Nephron progenitor cell (in vitro differentiated cells): ENCODE measurements at regions not wholly inside any gene's neighbourhood (a gene's known extent, or its start where the extent isn't known, plus 50 kb on each side); places are given as distances from the start of the nearest gene placed in this dataset.

Experiments
- DNase-seq: peaks from one replicate; pipeline ENCODE4 v3.0.0; 2021
- H3K27ac Mint-ChIP-seq: 2 replicates; pipeline ENCODE4 v1.8.0; 2021; ENCODE audit warnings: mild to moderate bottlenecking, moderate library complexity, mixed read lengths
- H3K27me3 Mint-ChIP-seq: 2 replicates; pipeline ENCODE4 v1.8.0; 2021; ENCODE audit warnings: mild to moderate bottlenecking, low read depth, mixed read lengths; ENCODE audit not compliant: poor library complexity
- H3K36me3 Mint-ChIP-seq: 2 replicates; pipeline ENCODE4 v1.8.0; 2021; ENCODE audit warnings: low read depth, mixed read lengths
- H3K4me1 Mint-ChIP-seq: 2 replicates; pipeline ENCODE4 v1.8.0; 2021; ENCODE audit warnings: mixed read lengths
- H3K4me3 Mint-ChIP-seq: 2 replicates; pipeline ENCODE4 v1.8.0; 2021; ENCODE audit warnings: mild to moderate bottlenecking, moderate library complexity, mixed read lengths
- H3K9me3 Mint-ChIP-seq: 2 replicates; pipeline ENCODE4 v1.8.0; 2021; ENCODE audit warnings: mild to moderate bottlenecking, moderate library complexity, mixed read lengths
- CTCF ChIP-seq: fragments of 200-600 bp; sonication (generic); IDR thresholded peaks from 2 replicates; pipeline ENCODE4 v1.5.0; 2021; ENCODE audit warnings: antibody characterized with exemption

GRCh38 chr18:40855661-40856060 lies 1099.4 kb upstream of the PIK3C3 start:
- DNase-seq, result no peak
- Mint-ChIP-seq H3K9me3 (no peaks in the 10 kb centered on the region), H3K27me3 (no peaks in the 10 kb centered on the region), H3K4me3 (no peak overlapping the region), H3K36me3 (no peaks in the 10 kb centered on the region), H3K27ac (peak overlapping the region; percentile 64), H3K4me1 (peaks cover 20% of the 10 kb centered on the region)
- no peak for TF ChIP-seq CTCF

GRCh38 chr18:40852406-40852805 lies 1102.6 kb upstream of the PIK3C3 start:
- no peaks in the 10 kb centered on the region for H3K9me3 Mint-ChIP-seq
- H3K36me3 Mint-ChIP-seq, result no peaks in the 10 kb centered on the region
- H3K27me3 Mint-ChIP-seq, result no peaks in the 10 kb centered on the region
- no peak overlapping the region for H3K4me3 Mint-ChIP-seq
- DNase-seq, result no peak
- H3K4me1 Mint-ChIP-seq, result peaks cover 20% of the 10 kb centered on the region
- H3K27ac Mint-ChIP-seq, result no peak overlapping the region
- TF ChIP-seq CTCF, result no peak

- H3K36me3 Mint-ChIP-seq, result no peaks in the 10 kb centered on the region
- H3K4me1 Mint-ChIP-seq, result peaks cover 18% of the 10 kb centered on the region
- no peak for TF ChIP-seq CTCF
- no peaks in the 10 kb centered on the region for H3K9me3 Mint-ChIP-seq
- no peak overlapping the region for H3K27ac Mint-ChIP-seq
- DNase-seq, result no peak
- H3K4me3 Mint-ChIP-seq, result no peak overlapping the region
- H3K27me3 Mint-ChIP-seq, result no peaks in the 10 kb centered on the region
Observed at GRCh38 chr18:40851014-40851429, 1104.0 kb upstream of the PIK3C3 start.

- no peak for TF ChIP-seq CTCF
- Mint-ChIP-seq H3K27me3 (no peaks in the 10 kb centered on the region), H3K4me3 (no peak overlapping the region), H3K9me3 (no peaks in the 10 kb centered on the region), H3K27ac (no peak overlapping the region), H3K36me3 (no peaks in the 10 kb centered on the region), H3K4me1 (peaks cover 7% of the 10 kb centered on the region)
- no peak for DNase-seq
Observed at GRCh38 chr18:40849886-40850285, 1105.1 kb upstream of the PIK3C3 start.

GRCh38 chr18:40841467-40841866 lies 1113.6 kb upstream of the PIK3C3 start:
- no peak for TF ChIP-seq CTCF
- H3K9me3 Mint-ChIP-seq, result peaks cover 8% of the 10 kb centered on the region
- no peak overlapping the region for H3K27ac Mint-ChIP-seq
- peaks cover 8% of the 10 kb centered on the region for H3K4me1 Mint-ChIP-seq
- no peak for DNase-seq
- H3K27me3 Mint-ChIP-seq, result no peaks in the 10 kb centered on the region
- H3K36me3 Mint-ChIP-seq, result no peaks in the 10 kb centered on the region
- H3K4me3 Mint-ChIP-seq, result no peak overlapping the region

GRCh38 chr18:40841063-40841462 lies 1114.0 kb upstream of the PIK3C3 start:
- Mint-ChIP-seq H3K27me3 (no peaks in the 10 kb centered on the region), H3K9me3 (peaks cover 8% of the 10 kb centered on the region), H3K4me3 (no peak overlapping the region), H3K27ac (no peak overlapping the region), H3K4me1 (peaks cover 8% of the 10 kb centered on the region), H3K36me3 (no peaks in the 10 kb centered on the region)
- no peak for TF ChIP-seq CTCF
- DNase-seq, result no peak
